GM18520 (cell line): ENCODE measurements at regions not wholly inside any gene's neighbourhood (a gene's known extent, or its start where the extent isn't known, plus 50 kb on each side); places are given as distances from the start of the nearest gene placed in this dataset.

ENCODE experiments used
- ATAC-seq: cut with Tn5 transposase; IDR thresholded peaks from one replicate; pipeline ENCODE4 v1.9.1; 2021; ENCODE audit not compliant: unreplicated experiment

- ATAC-seq, result no peak
Measured at GRCh38 chr16:86823888-86824671, 245.7 kb downstream of the FOXL1 start.

- no peak for ATAC-seq
Measured at GRCh38 chr16:86824751-86825296, 246.5 kb downstream of the FOXL1 start.

DNA sequence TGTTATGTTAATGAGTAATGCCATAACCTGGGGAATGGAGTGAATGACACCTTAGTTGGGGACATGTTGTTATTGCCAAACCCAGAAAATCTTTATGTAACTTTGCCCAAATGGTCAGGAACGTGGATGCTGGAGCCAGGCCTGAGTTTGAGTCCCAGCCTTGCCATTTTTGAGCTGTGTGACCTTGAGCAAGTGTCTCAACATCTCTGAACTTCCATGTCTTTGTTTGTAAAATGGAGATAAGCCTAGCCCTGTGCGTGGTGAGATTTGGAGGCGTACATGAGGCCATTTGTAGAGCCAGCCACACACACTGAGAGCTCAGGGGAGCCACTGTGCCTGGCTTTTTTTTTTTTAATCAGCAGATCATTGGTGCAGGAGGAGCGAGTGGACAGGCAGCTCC lies 247.3 kb downstream of the FOXL1 start:
- ATAC-seq, result no peak

DNA sequence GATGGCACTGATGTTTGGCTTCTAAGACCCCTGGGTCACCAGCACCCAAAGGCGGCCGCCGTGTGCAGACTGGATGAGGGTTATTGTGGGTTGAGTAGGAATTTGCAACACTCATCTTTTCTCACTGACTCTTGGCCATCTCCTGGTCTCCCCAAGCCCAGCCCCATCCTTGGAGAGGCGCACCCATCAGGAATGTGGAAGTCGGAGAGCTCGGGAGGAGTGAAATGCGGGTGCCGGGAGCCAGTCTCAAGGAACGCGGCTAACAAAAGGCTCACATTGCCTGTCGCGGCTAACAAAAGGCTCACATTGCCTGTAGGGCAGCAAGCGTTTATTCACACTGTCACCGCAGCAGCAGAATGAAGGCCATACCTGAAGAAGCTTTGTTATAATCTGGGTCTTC lies 248.6 kb downstream of the FOXL1 start:
- ATAC-seq, result no peak

- no peak for ATAC-seq
Measured at GRCh38 chr16:86827521-86827920, 249.2 kb downstream of the FOXL1 start.

GRCh38 chr16:86828202-86828601 lies 249.9 kb downstream of the FOXL1 start:
- ATAC-seq, result no peak

- no peak for ATAC-seq
Measured at GRCh38 chr16:86828653-86829052, 250.3 kb downstream of the FOXL1 start.

DNA sequence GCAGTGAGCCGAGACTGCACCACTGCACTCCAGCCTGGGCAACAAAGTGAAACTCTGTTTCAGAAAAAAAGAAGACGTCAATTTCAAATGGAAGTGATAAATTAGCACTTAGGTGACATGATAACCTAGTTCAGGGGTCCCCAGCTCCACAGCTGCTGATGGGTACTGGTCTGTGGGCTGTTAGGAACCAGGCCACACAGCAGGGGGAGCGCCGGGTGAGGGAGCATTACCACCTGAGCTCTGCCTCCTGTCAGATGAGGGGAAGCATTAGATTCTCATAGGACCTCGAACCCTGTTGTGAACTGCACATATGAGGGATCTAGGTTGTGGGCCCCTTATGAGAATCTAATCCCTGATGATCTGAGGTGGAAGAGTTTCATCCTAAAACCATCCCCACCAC lies 253.0 kb downstream of the FOXL1 start:
- ATAC-seq, result no peak

DNA sequence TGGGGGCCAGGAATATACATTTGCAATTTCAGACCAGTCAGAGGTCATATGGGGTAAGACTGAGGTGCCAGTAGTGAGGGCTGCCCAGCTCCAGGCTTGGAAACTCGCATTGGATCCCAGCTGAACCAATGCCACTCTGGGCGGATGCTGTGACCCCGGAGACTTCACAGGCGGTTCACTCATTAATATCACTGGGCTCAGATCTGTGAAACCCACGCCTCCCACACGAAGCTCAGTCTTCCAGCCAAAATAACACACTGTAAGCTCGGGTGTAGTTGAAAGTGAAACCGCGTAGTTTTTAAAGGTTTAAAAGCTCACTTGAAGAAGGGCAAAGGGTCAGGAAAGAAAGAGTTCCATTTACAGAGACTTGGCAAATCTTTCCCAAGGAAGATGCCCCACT lies 254.8 kb downstream of the FOXL1 start:
- no peak for ATAC-seq

GRCh38 chr16:86834451-86835035 lies 256.2 kb downstream of the FOXL1 start:
- no peak for ATAC-seq

DNA sequence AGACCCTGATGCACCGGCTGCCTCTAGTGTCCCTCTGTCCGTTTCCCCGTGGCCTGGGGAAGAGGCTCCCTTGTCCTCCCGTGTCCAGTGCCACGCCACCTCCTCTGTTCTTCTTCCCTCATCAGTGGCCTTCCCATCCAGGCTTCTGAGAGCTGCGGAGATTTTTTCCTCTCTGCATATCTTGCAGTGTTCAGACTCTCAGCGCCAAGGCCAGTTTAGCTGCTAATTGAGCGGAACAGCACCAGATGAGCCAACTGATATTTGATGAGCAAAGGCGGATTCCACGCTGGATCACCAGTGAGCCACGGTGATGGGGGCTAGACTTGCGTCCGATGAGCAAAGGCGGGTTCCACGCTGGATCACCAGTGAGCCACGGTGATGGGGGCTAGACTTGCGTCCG lies 257.6 kb downstream of the FOXL1 start:
- no peak for ATAC-seq

DNA sequence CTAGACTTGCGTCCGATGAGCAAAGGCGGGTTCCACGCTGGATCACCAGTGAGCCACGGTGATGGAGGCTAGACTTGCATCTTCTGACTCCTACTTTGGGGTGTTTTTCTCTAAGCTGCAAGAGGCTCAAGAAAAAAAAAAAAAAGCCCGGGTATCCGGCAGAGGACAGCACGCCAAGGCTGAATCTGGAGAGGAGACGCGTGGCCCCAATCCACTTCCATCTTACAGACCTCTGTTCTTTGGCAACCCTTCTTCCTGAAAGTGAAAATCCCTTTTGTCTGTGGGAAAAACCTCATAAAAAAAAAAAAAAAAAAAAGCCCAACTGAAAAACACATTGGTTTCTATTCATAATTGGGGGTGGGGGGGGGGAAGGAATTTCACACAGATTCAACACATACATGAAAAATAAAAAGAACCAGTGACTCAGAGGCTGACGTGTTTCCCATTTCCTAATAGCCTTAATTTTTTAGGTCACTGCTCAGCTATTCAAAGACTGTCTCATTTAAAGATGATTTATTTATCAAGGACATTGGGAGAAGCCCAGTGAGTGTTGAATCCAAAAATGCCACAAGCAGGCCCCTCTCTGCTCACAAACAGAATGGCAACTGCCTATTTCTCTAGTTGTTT lies 258.3 kb downstream of the FOXL1 start:
- ATAC-seq, result no peak

DNA sequence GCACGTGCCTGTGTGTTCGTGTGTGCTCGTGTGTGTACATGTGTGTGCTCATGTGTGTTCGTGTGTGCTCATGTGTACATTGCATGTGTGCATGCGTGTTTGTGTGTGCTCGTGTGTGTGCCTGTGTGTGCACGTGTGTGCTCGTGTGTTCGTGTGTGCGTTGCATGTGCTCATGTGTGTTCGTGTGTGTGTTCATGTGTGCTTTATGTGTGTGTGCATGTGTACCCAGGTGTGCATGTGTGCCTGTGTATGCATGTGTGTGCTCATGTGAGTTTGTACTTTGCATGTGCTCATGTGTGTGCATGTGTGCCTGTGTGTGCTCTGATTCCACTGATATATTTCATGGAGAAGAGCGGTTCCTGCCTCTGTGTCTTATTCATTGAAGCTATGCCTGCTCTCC lies 265.5 kb downstream of the FOXL1 start:
- no peak for ATAC-seq

GRCh38 chr16:86844695-86845094 lies 266.3 kb downstream of the FOXL1 start:
- ATAC-seq, result no peak

GRCh38 chr16:86846136-86846535 lies 267.8 kb downstream of the FOXL1 start:
- ATAC-seq, result no peak

- no peak for ATAC-seq
Measured at GRCh38 chr16:86848821-86849220, 270.5 kb downstream of the FOXL1 start.

- no peak for ATAC-seq
Measured at GRCh38 chr16:86850670-86851069, 272.3 kb downstream of the FOXL1 start.

DNA sequence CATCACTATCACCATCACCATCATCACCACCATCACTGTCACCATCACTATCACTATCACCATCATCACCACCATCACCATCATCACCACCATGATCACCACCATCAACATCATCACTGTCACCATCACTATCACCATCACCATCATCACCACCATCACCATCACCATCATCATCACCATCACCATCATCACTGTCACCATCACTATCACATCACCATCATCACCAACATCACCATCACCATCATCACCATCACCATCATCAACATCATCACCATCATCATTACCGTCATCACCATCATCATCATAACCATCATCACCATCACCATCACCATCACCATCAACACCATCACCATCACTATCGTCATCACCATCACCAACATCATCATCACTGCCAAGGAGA lies 273.8 kb downstream of the FOXL1 start:
- no peak for ATAC-seq

DNA sequence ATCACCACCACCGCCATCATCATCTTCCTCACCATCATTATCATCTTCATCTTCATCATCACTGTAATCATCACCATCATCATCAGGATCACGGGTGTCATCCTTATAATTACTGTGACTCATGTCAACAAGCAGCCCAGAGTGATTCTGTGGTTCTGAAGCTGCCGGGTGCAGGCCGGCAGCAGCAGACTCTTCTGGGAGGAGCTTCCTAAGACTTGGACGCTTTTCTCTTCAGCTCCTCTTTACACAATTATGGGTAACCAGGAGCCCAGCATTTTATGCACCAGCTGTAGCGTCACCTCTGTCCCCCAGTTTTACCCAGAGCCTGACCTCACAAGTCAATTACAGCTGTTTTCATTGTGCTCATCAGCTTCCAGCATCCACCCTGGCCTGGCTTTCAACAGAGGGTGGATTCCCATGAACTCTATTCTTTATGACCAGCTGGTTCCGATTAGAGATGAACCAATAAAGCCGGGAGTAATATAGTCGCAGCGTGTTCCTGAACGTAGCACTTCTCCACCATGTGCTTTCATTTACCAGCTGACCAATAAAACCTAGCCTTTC lies 275.8 kb downstream of the FOXL1 start:
- ATAC-seq, result no peak

GRCh38 chr16:86854626-86855294 lies 276.4 kb downstream of the FOXL1 start:
- no peak for ATAC-seq

GRCh38 chr16:86856946-86857586 lies 278.7 kb downstream of the FOXL1 start:
- ATAC-seq, result no peak
